Activated CD4-positive, alpha-beta T cell treated with anti-CD3 and anti-CD28 coated beads, Interleukin-2, Interleukin-6, amounts not matched to agents 100 ng/mL and 50 ng/mL, durations not matched to agents 16 hours and 8 hours (primary cell): ENCODE measurements at regions not wholly inside any gene's neighbourhood (a gene's known extent, or its start where the extent isn't known, plus 50 kb on each side); places are given as distances from the start of the nearest gene placed in this dataset.
A peak's percentile ranks its signal among the peaks of the same experiment; 100 is the strongest.

Source experiments
- DNase-seq: peaks from one replicate; pipeline ENCODE4 v3.0.0-alpha.2; 2020

- no peak for DNase-seq
Measured at GRCh38 chr11:92882828-92883611, 86.4 kb upstream of the MTNR1B start.

GRCh38 chr11:92885600-92885999 is 83.9 kb upstream of the MTNR1B start:
- DNase-seq, result no peak

GRCh38 chr11:92886243-92886905 is 83.1 kb upstream of the MTNR1B start:
- DNase-seq, result peak; percentile 47

- no peak for DNase-seq
Measured at GRCh38 chr11:92888696-92889095, 80.8 kb upstream of the MTNR1B start.

- DNase-seq, result no peak
Measured at GRCh38 chr11:92890846-92891245, 78.6 kb upstream of the MTNR1B start.

- no peak for DNase-seq
Measured at GRCh38 chr11:92892802-92893684, 76.4 kb upstream of the MTNR1B start.

GRCh38 chr11:92894197-92894596 is 75.3 kb upstream of the MTNR1B start:
- no peak for DNase-seq

- no peak for DNase-seq
Measured at GRCh38 chr11:92897487-92897886, 72.0 kb upstream of the MTNR1B start.

GRCh38 chr11:92902417-92902816 is 67.0 kb upstream of the MTNR1B start:
- DNase-seq, result no peak

GRCh38 chr11:92907671-92908070 is 61.8 kb upstream of the MTNR1B start:
- DNase-seq, result no peak

GRCh38 chr11:92909214-92909613 is 60.2 kb upstream of the MTNR1B start:
- no peak for DNase-seq

- DNase-seq, result no peak
Measured at GRCh38 chr11:92911478-92911877, 58.0 kb upstream of the MTNR1B start.

GRCh38 chr11:92915551-92915950 is 53.9 kb upstream of the MTNR1B start:
- no peak for DNase-seq

- no peak for DNase-seq
Measured at GRCh38 chr11:92916299-92916698, 53.2 kb upstream of the MTNR1B start.

GRCh38 chr11:92917927-92918326 is 51.5 kb upstream of the MTNR1B start:
- DNase-seq, result no peak

- no peak for DNase-seq
Measured at GRCh38 chr11:92919048-92919447, 50.4 kb upstream of the MTNR1B start.
